ENCODE measurements at regions not wholly inside any gene's neighbourhood (a gene's known extent, or its start where the extent isn't known, plus 50 kb on each side); places are given as distances from the start of the nearest gene placed in this dataset.
"Not testable (repeated sequence)": the region's sequence is repeated elsewhere in the genome, so short reads cannot be mapped to it uniquely, and the experiment has no call there.

- no peak for DNase-seq
Observed at GRCh38 chr13:78133511-78133910, 214.9 kb upstream of the EDNRB start.

GRCh38 chr13:78131811-78132210 is 213.2 kb upstream of the EDNRB start:
- no peak for DNase-seq

- DNase-seq = no peak
Observed at GRCh38 chr13:78131346-78131745, 212.7 kb upstream of the EDNRB start.

GRCh38 chr13:78129823-78130222 is 211.2 kb upstream of the EDNRB start:
- DNase-seq = no peak

- no peak for DNase-seq
Observed at GRCh38 chr13:78129359-78129758, 210.7 kb upstream of the EDNRB start.

- no peak for DNase-seq
Observed at GRCh38 chr13:78121459-78122348, 203.1 kb upstream of the EDNRB start.

GRCh38 chr13:78121001-78121400 is 202.4 kb upstream of the EDNRB start:
- DNase-seq = no peak

GRCh38 chr13:78120144-78120543 is 201.5 kb upstream of the EDNRB start:
- DNase-seq = not testable (repeated sequence)

- not testable (repeated sequence) for DNase-seq
Observed at GRCh38 chr13:78117070-78117469, 198.4 kb upstream of the EDNRB start.

GRCh38 chr13:78105656-78106055 is 187.0 kb upstream of the EDNRB start:
- no peak for DNase-seq

- no peak for DNase-seq
Observed at GRCh38 chr13:78103936-78104335, 185.3 kb upstream of the EDNRB start.

GRCh38 chr13:78102741-78103140 is 184.1 kb upstream of the EDNRB start:
- DNase-seq = no peak

- DNase-seq = no peak
Observed at GRCh38 chr13:78102121-78102677, 183.6 kb upstream of the EDNRB start.

- no peak for DNase-seq
Observed at GRCh38 chr13:78100486-78100885, 181.9 kb upstream of the EDNRB start.

GRCh38 chr13:78098249-78098648 is 179.6 kb upstream of the EDNRB start:
- no peak for DNase-seq

GRCh38 chr13:78096221-78096620 is 177.6 kb upstream of the EDNRB start:
- DNase-seq = no peak

GRCh38 chr13:78087966-78088678 is 169.5 kb upstream of the EDNRB start:
- DNase-seq = no peak

GRCh38 chr13:78085434-78086225 is 167.0 kb upstream of the EDNRB start:
- no peak for DNase-seq

- no peak for DNase-seq
Observed at GRCh38 chr13:78084401-78084800, 165.8 kb upstream of the EDNRB start.

- no peak for DNase-seq
Observed at GRCh38 chr13:78078168-78078567, 159.5 kb upstream of the EDNRB start.

GRCh38 chr13:78067290-78067689 is 148.7 kb upstream of the EDNRB start:
- no peak for DNase-seq

GRCh38 chr13:78065141-78065540 is 146.5 kb upstream of the EDNRB start:
- no peak for DNase-seq

GRCh38 chr13:78061806-78062205 is 143.2 kb upstream of the EDNRB start:
- no peak for DNase-seq
